Stimulated activated memory B cell treated with anti-CD40 and anti-IgM and Interleukin-4, amounts not matched to agents 10 μg/mL and 1 μg/mL and 100 μg/mL, for 72 hours (primary cell): ENCODE measurements at regions not wholly inside any gene's neighbourhood (a gene's known extent, or its start where the extent isn't known, plus 50 kb on each side); places are given as distances from the start of the nearest gene placed in this dataset.

Experiments
- ATAC-seq: fragments of 150-1000 bp; cut with Tn5 transposase; 2 replicates; pipeline ENCODE4 v1.10.0; 2021
- H3K27ac Mint-ChIP-seq: one replicate; pipeline ENCODE4 v1.8.0; 2022; ENCODE audit warnings: mild to moderate bottlenecking, mixed read lengths
- H3K27me3 Mint-ChIP-seq: one replicate; pipeline ENCODE4 v1.8.0; 2022; ENCODE audit warnings: mixed read lengths
- H3K36me3 Mint-ChIP-seq: one replicate; pipeline ENCODE4 v1.8.0; 2022; ENCODE audit warnings: mixed read lengths
- H3K4me1 Mint-ChIP-seq: one replicate; pipeline ENCODE4 v1.8.0; 2022; ENCODE audit warnings: mixed read lengths
- H3K4me3 Mint-ChIP-seq: one replicate; pipeline ENCODE4 v1.8.0; 2022; ENCODE audit warnings: mild to moderate bottlenecking, moderate library complexity, mixed read lengths
- H3K9me3 Mint-ChIP-seq: one replicate; pipeline ENCODE4 v1.8.0; 2022; ENCODE audit warnings: mixed read lengths

DNA sequence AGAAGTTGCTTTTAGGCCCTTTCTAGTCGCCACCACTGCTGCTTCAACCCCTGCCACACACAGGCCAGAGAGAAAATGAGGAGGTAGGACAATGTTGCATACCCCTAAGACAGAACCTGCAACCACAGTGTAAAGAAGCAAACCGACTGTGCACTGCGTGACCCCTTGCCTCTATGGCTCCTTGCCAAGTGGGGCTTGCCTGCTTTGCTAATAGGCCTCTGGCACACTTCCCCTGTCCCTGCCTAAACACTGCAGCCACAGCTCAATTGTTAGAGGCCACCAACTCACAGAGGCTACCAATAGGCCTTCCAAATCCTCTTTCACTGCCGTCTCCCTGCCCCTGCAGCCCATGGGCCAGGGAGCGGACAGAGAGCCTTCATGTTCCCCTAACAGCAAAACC lies 280.1 kb downstream of the CDH10 start:
- Mint-ChIP-seq H3K27ac (no peak overlapping the region), H3K36me3 (no peaks in the 10 kb centered on the region), H3K27me3 (no peaks in the 10 kb centered on the region), H3K4me3 (no peak overlapping the region), H3K4me1 (no peaks in the 10 kb centered on the region), H3K9me3 (peaks cover 3% of the 10 kb centered on the region)
- ATAC-seq: no peak

DNA sequence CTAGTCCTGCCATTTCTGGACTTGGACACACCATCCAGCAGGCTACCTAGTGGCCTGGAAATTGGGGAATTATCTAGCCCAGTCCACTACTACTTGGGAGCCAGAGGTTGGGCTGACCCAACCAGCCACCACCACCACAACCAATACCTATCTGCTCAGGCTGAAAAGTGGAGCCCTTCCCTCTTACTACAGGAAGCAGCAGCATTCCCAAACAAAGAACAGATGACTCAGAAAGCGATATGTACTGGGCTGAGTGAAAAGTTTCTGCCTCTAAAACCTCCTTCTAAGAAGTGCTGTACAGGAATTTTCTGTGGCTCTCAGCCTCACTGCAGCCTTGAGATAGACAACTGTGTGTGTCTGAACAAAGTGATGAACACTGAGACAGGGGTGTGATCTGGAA lies 279.4 kb downstream of the CDH10 start:
- peak; percentile 38 for ATAC-seq
- Mint-ChIP-seq H3K36me3 (no peaks in the 10 kb centered on the region), H3K4me1 (no peaks in the 10 kb centered on the region), H3K9me3 (peaks cover 3% of the 10 kb centered on the region), H3K27ac (no peak overlapping the region), H3K4me3 (no peak overlapping the region), H3K27me3 (no peaks in the 10 kb centered on the region)

DNA sequence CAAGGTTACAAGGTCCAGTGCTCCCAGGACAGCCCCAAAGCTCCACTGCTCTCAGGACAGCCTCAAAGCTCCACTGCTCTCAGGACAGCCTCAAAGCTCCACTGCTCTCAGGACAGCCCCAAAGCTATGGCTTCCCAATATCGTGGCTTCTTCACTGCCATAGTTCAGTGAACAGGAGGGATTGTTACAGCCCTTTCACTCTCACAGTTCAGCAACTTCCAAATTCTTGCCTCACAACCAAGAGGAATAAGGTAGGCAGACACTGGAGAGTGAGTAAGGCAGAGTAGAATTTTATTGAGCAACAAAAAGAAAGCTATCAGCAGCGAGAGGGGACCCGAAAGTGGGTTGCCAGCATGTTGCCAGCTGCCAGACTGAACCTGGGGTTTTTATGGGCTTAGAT lies 277.6 kb downstream of the CDH10 start:
- Mint-ChIP-seq H3K36me3 (no peaks in the 10 kb centered on the region), H3K27me3 (no peaks in the 10 kb centered on the region), H3K4me1 (no peaks in the 10 kb centered on the region), H3K4me3 (no peak overlapping the region), H3K9me3 (no peaks in the 10 kb centered on the region), H3K27ac (no peak overlapping the region)
- no peak for ATAC-seq

DNA sequence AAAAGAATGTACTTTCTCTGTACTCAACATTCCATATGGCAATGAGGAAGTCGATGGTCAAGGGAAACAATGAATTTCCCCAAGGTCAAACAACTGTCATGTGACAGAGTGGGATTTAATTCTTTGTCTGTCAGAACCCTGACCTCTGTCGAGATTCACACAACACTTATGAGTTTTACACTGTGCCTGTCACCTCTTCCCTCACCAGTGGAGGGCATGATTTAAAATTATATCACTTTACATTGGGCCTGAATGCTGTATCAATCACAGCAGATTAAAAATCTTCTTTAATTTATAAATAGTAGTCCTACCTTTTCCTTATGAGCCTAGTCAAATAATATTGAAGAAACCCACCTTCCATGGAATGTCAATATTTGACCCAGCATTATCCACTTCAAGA lies 276.7 kb downstream of the CDH10 start:
- H3K36me3 Mint-ChIP-seq: no peaks in the 10 kb centered on the region
- H3K27ac Mint-ChIP-seq: no peak overlapping the region
- no peaks in the 10 kb centered on the region for H3K4me1 Mint-ChIP-seq
- no peak overlapping the region for H3K4me3 Mint-ChIP-seq
- no peaks in the 10 kb centered on the region for H3K27me3 Mint-ChIP-seq
- H3K9me3 Mint-ChIP-seq: no peaks in the 10 kb centered on the region
- ATAC-seq: no peak

DNA sequence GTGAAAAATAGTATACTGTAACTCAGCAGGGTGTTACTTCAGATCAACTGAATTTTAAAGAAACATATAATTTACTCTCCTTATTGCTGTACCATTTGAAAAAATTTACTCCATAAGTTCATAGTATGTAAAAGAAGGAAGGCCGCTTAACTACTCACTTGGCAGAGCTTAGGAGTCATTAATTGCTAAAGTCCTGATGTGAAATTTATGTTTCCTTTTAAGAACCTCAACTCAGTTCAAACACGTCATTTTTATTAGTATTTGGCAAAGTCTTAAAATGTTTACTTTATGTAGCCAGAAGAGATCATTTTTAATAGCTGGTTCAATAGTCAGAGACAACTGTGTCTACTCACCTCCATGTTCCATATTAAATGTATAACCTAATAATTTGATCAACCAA lies 268.6 kb downstream of the CDH10 start:
- no peaks in the 10 kb centered on the region for H3K36me3 Mint-ChIP-seq
- H3K27ac Mint-ChIP-seq: no peak overlapping the region
- no peaks in the 10 kb centered on the region for H3K4me1 Mint-ChIP-seq
- no peak overlapping the region for H3K4me3 Mint-ChIP-seq
- no peaks in the 10 kb centered on the region for H3K27me3 Mint-ChIP-seq
- peaks cover 2% of the 10 kb centered on the region for H3K9me3 Mint-ChIP-seq
- no peak for ATAC-seq

DNA sequence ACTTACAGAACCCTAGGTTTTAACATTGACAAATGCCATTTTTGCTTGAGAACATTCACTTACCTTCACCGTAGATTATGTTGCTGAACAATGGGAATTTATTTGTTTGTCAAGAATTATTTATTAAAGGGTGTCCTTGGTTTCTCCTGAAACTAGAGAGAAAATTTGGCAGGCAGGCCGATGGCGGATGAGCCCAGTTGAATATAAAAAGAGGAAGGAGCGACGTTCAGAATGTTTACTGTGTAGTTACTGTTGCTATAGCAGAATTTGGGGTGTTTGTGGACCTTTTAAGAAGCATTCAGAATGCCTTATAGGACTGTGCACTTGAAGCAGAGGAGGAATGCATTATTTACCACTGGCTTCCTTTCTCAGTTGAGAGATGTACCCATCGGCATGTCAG lies 268.2 kb downstream of the CDH10 start:
- Mint-ChIP-seq H3K4me1 (no peaks in the 10 kb centered on the region), H3K9me3 (peaks cover 2% of the 10 kb centered on the region), H3K4me3 (no peak overlapping the region), H3K27me3 (no peaks in the 10 kb centered on the region), H3K36me3 (no peaks in the 10 kb centered on the region), H3K27ac (no peak overlapping the region)
- ATAC-seq: no peak

DNA sequence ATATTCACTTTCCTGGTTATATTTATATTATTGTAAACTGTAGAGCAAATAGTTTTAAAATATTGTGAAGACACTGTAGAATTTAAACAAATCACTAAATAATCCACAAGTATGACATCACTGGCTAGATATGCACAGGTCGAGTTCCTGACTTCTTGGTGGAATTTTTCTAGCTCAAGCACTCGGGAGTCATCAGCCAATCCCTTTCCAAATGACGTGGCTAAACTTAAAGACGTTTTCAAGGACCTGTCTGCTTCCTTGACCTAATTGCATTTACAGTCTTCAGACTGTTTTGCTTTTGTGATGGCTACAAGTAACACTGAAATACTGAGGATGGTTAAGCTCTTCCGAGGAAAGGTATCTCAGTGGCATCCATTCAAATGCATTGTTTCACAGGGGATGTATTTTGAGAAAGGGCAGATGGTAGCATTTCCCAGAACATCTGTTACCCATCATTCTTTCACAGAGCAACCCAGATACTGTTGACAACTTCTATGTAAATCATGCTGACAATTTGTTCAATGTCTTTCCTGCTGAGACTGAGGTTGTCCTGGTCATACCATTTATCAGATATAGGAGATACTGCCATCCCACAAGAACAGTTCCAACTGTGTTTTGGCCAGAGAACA lies 262.8 kb downstream of the CDH10 start:
- Mint-ChIP-seq H3K36me3 (no peaks in the 10 kb centered on the region), H3K27ac (no peak overlapping the region), H3K27me3 (no peaks in the 10 kb centered on the region), H3K4me1 (no peaks in the 10 kb centered on the region), H3K4me3 (no peak overlapping the region), H3K9me3 (no peaks in the 10 kb centered on the region)
- ATAC-seq: no peak

DNA sequence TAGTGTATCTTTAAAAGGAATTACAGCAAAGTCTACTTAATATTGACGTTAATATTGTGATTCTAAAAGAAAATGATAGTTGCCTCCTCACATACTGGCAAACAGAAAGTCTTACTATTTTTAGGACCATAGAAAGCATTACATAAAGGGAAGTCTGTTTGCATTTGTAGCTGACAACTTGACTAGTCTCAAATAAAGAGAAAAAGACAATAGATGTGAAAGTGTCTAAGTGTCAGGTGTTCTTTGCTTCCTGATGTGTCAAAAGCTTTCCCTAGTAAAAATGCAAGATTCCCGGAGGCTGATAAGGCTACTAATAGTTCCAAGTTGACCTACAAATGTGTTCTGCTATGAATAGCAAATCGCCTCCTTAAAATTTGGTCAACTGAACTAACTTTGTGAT lies 259.7 kb downstream of the CDH10 start:
- Mint-ChIP-seq H3K4me3 (no peak overlapping the region), H3K9me3 (no peaks in the 10 kb centered on the region), H3K27me3 (no peaks in the 10 kb centered on the region), H3K36me3 (no peaks in the 10 kb centered on the region), H3K27ac (no peak overlapping the region), H3K4me1 (no peaks in the 10 kb centered on the region)
- no peak for ATAC-seq

DNA sequence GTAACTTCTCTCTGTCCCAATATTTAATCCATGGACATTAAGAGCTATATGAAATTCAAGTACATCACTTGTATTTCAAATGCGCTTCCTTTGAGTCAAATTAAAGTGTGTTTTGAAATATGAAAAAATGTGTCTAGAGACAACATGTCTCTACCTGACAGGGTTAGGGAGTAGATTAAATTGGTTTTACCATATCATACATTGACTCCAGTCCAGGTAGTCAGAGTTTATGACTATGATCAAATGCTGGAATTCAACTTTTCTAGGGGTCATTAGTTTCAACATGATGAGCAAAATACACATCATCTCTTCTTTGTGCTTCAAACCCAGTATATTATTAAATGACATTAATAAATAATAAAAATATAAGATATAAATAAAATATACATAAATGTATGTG lies 259.2 kb downstream of the CDH10 start:
- H3K4me3 Mint-ChIP-seq: no peak overlapping the region
- no peaks in the 10 kb centered on the region for H3K9me3 Mint-ChIP-seq
- no peaks in the 10 kb centered on the region for H3K27me3 Mint-ChIP-seq
- H3K36me3 Mint-ChIP-seq: no peaks in the 10 kb centered on the region
- ATAC-seq: no peak
- no peak overlapping the region for H3K27ac Mint-ChIP-seq
- no peaks in the 10 kb centered on the region for H3K4me1 Mint-ChIP-seq

DNA sequence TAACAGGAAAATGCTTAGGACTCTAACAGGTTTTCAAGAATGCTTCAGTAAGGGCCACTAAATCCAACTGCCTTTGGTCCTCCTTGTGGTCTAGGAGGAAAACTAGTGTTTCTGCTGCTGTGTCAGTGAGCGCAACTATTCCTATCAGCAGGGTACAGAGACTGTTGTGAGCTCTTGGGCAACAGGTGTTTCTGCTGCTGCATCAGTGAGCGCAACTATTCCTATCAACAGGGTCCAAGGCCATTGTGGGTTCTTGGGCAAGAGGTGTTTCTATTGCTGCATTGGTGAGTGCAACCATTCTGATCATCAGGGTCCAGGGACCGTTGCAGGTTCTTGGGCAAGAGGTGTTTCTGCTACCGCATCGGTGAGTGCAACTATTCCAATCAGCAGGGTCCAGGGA lies 256.3 kb downstream of the CDH10 start:
- no peak for ATAC-seq
- Mint-ChIP-seq H3K27me3 (no peaks in the 10 kb centered on the region), H3K27ac (no peak overlapping the region), H3K36me3 (no peaks in the 10 kb centered on the region), H3K4me1 (no peaks in the 10 kb centered on the region), H3K4me3 (no peak overlapping the region), H3K9me3 (no peaks in the 10 kb centered on the region)

DNA sequence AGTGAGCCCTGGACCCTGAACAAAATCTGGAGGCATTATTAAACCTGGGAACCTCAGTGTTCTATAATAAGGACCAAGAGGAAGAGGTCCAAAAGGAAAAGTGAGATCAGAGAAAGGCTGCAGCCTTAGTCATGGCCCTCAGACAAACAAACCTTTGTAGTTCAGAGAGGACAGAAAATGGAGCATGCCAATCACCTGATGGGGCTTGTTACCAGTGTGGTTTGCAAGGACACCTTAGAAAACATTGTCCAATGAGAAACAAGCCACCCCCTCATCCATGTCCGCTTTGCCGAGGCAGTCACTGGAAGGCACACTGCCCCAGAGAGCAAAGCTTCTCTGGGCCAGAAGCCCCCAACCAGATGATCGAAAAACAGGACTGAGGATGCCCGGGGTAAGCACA lies 254.8 kb downstream of the CDH10 start:
- no peaks in the 10 kb centered on the region for H3K27me3 Mint-ChIP-seq
- no peak overlapping the region for H3K4me3 Mint-ChIP-seq
- H3K36me3 Mint-ChIP-seq: no peaks in the 10 kb centered on the region
- H3K27ac Mint-ChIP-seq: no peak overlapping the region
- H3K9me3 Mint-ChIP-seq: no peaks in the 10 kb centered on the region
- no peaks in the 10 kb centered on the region for H3K4me1 Mint-ChIP-seq
- no peak for ATAC-seq

DNA sequence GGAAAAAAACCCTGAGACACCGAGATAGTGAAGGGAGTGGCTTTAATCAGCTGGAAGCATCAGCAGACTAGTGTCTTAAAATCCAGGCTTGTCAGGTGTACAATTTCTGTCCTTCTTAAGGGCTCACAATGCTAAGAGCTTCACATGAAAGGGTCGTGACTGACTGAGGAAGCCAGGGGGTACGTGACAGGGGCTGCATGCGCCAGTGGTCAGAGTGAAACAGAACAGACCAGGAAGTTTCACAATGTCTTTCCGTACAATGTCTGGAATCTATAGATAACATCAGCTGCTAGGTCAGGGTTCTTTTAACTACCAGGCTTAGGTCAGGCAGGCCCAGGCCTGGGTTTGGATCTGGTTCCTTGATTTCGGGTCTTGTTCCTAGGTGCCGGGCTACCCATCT lies 253.0 kb downstream of the CDH10 start:
- no peaks in the 10 kb centered on the region for H3K27me3 Mint-ChIP-seq
- H3K4me3 Mint-ChIP-seq: no peak overlapping the region
- H3K4me1 Mint-ChIP-seq: no peaks in the 10 kb centered on the region
- H3K27ac Mint-ChIP-seq: no peak overlapping the region
- no peaks in the 10 kb centered on the region for H3K36me3 Mint-ChIP-seq
- ATAC-seq: no peak
- H3K9me3 Mint-ChIP-seq: peaks cover 3% of the 10 kb centered on the region

DNA sequence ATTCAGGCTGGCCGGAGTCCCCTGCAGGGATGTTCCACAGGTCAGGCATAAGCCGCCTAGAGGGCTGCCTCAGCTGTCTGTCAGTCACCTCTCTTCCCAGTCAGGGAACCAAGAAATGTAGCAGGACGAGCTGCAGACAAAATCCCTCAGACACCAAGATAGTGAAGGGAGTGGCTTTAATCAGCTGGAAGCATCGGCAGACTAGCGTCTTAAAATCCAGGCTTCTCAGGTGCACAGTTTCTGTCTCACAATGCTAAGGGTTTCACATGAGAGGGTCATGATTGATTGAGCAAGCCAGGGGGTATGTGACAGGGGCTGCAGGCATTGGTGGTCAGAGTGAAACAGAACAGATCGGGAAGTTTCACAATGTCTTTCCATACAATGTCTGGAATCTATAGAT lies 247.2 kb downstream of the CDH10 start:
- no peak for ATAC-seq
- Mint-ChIP-seq H3K9me3 (peaks cover 14% of the 10 kb centered on the region), H3K36me3 (no peaks in the 10 kb centered on the region), H3K27ac (no peak overlapping the region), H3K27me3 (no peaks in the 10 kb centered on the region), H3K4me1 (no peaks in the 10 kb centered on the region), H3K4me3 (no peak overlapping the region)

DNA sequence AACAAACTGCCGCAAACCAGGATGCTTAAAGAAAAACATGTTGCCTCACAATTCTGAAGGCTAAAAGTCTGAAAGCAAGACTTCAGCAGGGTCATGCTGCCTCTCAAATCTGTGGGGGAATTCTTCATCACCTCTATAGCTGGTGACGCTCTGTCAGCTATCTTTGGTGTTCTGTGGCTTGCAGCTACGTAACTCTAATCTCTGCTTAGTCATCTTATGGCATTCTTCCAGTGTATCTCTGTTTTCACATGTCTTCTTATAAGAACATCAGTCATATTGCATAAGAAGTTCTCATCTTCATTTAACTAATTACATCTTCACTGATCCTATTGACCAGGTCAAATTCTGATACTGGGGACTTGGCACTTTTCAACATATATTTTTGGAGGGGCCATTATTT lies 243.0 kb downstream of the CDH10 start:
- no peak overlapping the region for H3K4me3 Mint-ChIP-seq
- no peaks in the 10 kb centered on the region for H3K4me1 Mint-ChIP-seq
- no peaks in the 10 kb centered on the region for H3K36me3 Mint-ChIP-seq
- no peak overlapping the region for H3K27ac Mint-ChIP-seq
- peaks cover 12% of the 10 kb centered on the region for H3K9me3 Mint-ChIP-seq
- no peaks in the 10 kb centered on the region for H3K27me3 Mint-ChIP-seq
- ATAC-seq: no peak

DNA sequence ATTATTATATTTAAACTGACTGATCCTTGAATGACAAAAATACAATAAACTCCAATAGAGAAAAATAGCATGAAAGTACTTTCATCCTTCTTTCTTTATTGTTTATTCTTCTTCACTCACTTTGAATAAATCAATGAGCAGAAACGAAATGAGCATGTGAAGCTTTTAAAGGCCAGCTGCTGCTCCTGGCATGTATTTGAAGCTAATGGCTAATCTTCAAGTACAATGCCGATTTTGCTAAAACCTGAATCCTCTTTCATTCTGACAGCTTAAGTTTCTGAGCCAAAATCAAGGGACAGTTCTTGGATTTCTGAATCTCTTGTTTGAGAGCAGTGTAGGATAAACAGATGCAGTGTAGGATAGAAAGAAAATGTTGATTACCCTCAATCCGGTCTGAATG lies 237.3 kb downstream of the CDH10 start:
- no peak overlapping the region for H3K27ac Mint-ChIP-seq
- H3K9me3 Mint-ChIP-seq: no peaks in the 10 kb centered on the region
- no peaks in the 10 kb centered on the region for H3K4me1 Mint-ChIP-seq
- H3K36me3 Mint-ChIP-seq: no peaks in the 10 kb centered on the region
- no peaks in the 10 kb centered on the region for H3K27me3 Mint-ChIP-seq
- no peak overlapping the region for H3K4me3 Mint-ChIP-seq
- no peak for ATAC-seq

DNA sequence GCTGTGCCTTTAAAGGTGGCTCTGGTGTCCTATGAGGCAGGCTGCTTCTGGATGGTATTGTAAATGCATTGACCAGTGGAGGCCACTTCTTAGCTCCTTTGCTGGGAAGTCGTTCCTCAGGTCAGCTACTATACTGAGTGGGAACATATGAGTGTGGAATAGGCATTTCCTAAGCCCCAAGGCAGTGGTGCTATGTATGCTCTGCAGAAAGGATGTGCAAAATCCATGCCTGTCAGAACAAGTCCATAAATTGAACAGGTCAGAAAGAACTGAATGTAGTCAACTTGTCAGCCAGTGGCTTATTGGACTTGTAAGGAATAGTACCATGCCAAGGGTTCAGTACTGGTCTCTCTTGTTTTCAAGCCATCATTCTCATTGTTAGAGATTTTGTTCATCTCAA lies 216.4 kb downstream of the CDH10 start:
- H3K27me3 Mint-ChIP-seq: no peaks in the 10 kb centered on the region
- H3K36me3 Mint-ChIP-seq: no peaks in the 10 kb centered on the region
- no peak overlapping the region for H3K27ac Mint-ChIP-seq
- H3K4me3 Mint-ChIP-seq: no peak overlapping the region
- H3K4me1 Mint-ChIP-seq: no peaks in the 10 kb centered on the region
- peaks cover 3% of the 10 kb centered on the region for H3K9me3 Mint-ChIP-seq
- peak; percentile 12 for ATAC-seq

DNA sequence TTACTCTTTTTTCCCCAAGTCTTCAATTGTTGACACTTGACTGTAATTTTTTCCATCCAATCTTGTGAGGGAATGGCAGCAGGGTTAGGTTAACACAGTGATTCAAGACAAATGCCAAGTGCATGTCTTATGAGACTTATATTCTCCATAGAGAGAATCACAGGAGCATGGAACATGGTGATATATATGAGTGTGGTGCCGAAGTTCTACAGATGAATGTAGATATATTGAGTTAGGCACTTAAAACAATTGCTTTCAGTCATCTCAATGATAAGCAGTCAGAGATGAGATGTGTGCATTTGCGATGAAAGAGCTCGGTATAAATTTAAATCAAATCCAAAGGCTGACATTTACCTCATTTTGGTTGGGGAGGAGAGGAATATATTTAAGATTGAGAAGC lies 211.2 kb downstream of the CDH10 start:
- Mint-ChIP-seq H3K4me3 (no peak overlapping the region), H3K27ac (no peak overlapping the region), H3K9me3 (peaks cover 6% of the 10 kb centered on the region), H3K4me1 (no peaks in the 10 kb centered on the region), H3K36me3 (no peaks in the 10 kb centered on the region), H3K27me3 (no peaks in the 10 kb centered on the region)
- no peak for ATAC-seq
